GM12874 (cell line): ENCODE measurements at regions not wholly inside any gene's neighbourhood (a gene's known extent, or its start where the extent isn't known, plus 50 kb on each side); places are given as distances from the start of the nearest gene placed in this dataset.

Experiments
- TF ChIP-seq, protein P1 (sequence below): IDR thresholded peaks from 2 replicates; pipeline ENCODE4 v1.5.1; 2011; ENCODE audit warnings: low read depth, mild to moderate bottlenecking, control low read depth, low read length, moderate library complexity; ENCODE audit not compliant: insufficient read depth

- TF ChIP-seq, protein P1, sequence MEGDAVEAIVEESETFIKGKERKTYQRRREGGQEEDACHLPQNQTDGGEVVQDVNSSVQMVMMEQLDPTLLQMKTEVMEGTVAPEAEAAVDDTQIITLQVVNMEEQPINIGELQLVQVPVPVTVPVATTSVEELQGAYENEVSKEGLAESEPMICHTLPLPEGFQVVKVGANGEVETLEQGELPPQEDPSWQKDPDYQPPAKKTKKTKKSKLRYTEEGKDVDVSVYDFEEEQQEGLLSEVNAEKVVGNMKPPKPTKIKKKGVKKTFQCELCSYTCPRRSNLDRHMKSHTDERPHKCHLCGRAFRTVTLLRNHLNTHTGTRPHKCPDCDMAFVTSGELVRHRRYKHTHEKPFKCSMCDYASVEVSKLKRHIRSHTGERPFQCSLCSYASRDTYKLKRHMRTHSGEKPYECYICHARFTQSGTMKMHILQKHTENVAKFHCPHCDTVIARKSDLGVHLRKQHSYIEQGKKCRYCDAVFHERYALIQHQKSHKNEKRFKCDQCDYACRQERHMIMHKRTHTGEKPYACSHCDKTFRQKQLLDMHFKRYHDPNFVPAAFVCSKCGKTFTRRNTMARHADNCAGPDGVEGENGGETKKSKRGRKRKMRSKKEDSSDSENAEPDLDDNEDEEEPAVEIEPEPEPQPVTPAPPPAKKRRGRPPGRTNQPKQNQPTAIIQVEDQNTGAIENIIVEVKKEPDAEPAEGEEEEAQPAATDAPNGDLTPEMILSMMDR, result no peak
Observed at GRCh38 chr12:94717108-94717507, 66.8 kb upstream of the TMCC3 start.

- TF ChIP-seq, protein P1, result no peak
Observed at GRCh38 chr12:94716339-94716738, 66.0 kb upstream of the TMCC3 start.

DNA sequence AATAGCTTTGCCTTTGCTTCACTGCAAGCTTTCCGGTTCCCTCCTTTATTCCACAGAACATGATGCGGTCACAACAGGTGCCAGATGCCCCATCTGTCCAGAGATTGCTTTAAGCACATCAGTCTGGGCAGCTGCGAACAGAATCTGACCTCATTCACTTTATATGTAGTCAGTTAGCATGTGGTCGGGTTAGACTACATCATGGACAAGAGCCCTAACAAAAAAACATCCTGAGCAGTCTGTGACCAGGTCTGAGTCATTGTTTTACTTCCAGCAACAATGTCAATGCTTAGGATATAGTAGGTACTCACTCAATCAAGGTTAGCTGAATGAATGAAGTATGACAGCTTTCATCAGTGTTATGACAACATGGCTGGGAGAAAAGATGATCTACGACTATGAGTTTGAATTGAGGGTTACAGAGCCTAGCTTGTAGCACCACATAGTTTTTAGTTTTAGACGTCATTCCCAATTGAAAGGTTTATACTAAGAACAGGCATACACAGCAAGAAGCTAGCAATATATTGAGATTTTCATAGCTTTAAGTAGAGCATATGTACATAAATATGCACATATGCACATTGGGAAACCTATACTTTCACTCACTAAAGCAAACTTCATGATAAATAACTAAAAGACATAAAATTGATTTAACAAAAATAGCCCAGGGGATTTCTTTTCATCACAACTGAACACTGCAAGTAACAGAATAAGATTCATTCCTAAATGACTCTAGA lies 64.2 kb upstream of the TMCC3 start:
- TF ChIP-seq, protein P1, result no peak

DNA sequence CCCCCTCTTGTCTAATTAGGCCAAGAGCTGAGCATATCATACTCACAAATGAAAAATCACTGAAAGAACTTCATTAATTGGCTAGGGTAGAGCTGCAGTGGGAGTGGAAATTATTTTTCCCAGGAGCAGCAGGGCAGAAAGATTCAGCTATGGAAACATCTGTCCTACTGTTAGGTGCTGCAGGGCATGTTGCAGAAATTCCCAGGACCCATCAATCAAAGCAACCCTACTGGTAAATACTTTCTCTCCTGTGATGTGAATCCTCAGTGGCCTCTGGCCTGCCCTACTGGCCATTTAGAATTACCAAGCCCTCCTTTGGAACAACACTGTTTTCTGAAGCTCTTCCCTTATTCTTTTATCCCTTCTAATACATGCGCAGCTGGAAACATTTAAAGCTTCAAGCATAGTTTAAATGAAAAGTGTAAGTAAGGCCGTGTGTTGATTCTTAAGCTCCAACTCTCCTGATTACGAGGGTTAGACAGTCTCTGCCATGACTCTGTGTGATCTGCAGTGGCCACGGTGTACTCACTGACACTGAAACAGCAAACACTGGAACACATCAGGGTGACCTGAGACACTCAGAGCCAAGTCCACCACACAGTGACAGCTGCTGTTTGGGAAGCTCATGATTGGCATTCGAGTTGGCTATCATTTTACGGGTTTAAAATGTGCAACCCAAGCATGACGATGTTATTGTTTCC lies 62.6 kb upstream of the TMCC3 start:
- TF ChIP-seq, protein P1, result no peak

DNA sequence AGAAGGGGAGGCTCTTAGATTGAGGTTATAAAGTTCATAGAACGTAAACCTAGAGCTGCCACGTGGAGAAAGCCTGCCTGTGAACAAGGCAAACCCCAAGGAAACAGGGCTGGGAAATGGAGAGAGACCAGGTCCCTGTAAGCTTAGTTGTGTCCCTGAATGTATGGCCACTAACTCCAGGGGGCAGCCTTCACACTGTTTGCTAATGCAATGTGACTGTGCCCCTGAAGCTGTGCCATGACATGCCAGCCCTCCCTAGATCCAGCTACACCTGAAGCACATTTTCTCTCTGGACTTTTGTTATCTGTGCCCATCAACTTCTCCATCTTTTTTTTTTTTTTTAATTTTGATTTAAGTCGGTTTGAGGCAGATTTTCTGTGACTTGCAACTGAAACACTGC lies 60.6 kb upstream of the TMCC3 start:
- TF ChIP-seq, protein P1, result peak; percentile 62

- TF ChIP-seq, protein P1, result no peak
Observed at GRCh38 chr12:94707892-94708291, 57.5 kb upstream of the TMCC3 start.

GRCh38 chr12:94707036-94707435 lies 56.7 kb upstream of the TMCC3 start:
- TF ChIP-seq, protein P1, result no peak
